ENCODE measurements at regions not wholly inside any gene's neighbourhood (a gene's known extent, or its start where the extent isn't known, plus 50 kb on each side); places are given as distances from the start of the nearest gene placed in this dataset.

- ATAC-seq, result no peak
These were observed 51.0 kb downstream of the FAT4 start for GRCh38 chr4:125365731-125366130.

GRCh38 chr4:125368146-125368545 lies 53.4 kb downstream of the FAT4 start:
- no peak for DNase-seq
- no peak for ATAC-seq

More at GRCh38 chr4:125365731-125366130, 51.0 kb downstream of the FAT4 start:
- DNase-seq, result no peak

GRCh38 chr4:125368671-125369081 lies 53.9 kb downstream of the FAT4 start:
- ATAC-seq (no peak), DNase-seq (no peak)

- no peak for DNase-seq
- ATAC-seq, result no peak
These were observed 54.3 kb downstream of the FAT4 start for GRCh38 chr4:125369098-125369497.

- no peak for ATAC-seq
- no peak for DNase-seq
These were observed 55.7 kb downstream of the FAT4 start for GRCh38 chr4:125370478-125370877.

GRCh38 chr4:125382995-125383394 lies 68.2 kb downstream of the FAT4 start:
- no peak for DNase-seq
- ATAC-seq, result no peak

- DNase-seq, result no peak
- no peak for ATAC-seq
These were observed 73.0 kb downstream of the FAT4 start for GRCh38 chr4:125387770-125388169.

GRCh38 chr4:125388613-125389012 lies 73.9 kb downstream of the FAT4 start:
- DNase-seq, result no peak
- no peak for ATAC-seq

GRCh38 chr4:125389713-125390112 lies 75.0 kb downstream of the FAT4 start:
- DNase-seq, result no peak
- no peak for ATAC-seq

- no peak for ATAC-seq
- DNase-seq, result no peak
These were observed 75.4 kb downstream of the FAT4 start for GRCh38 chr4:125390126-125390525.

GRCh38 chr4:125390727-125391126 lies 76.0 kb downstream of the FAT4 start:
- no peak for DNase-seq
- ATAC-seq, result no peak

GRCh38 chr4:125392694-125393093 lies 77.9 kb downstream of the FAT4 start:
- DNase-seq (no peak), ATAC-seq (no peak)

- DNase-seq, result no peak
- ATAC-seq, result no peak
These were observed 79.1 kb downstream of the FAT4 start for GRCh38 chr4:125393825-125394224.

GRCh38 chr4:125397226-125397625 lies 82.5 kb downstream of the FAT4 start:
- DNase-seq, result no peak
- no peak for ATAC-seq

GRCh38 chr4:125398263-125399002 lies 83.7 kb downstream of the FAT4 start:
- ATAC-seq, result no peak
- DNase-seq, result no peak

GRCh38 chr4:125400756-125401155 lies 86.0 kb downstream of the FAT4 start:
- DNase-seq, result no peak
- ATAC-seq, result no peak

GRCh38 chr4:125401784-125402183 lies 87.0 kb downstream of the FAT4 start:
- ATAC-seq, result no peak
- no peak for DNase-seq

GRCh38 chr4:125420526-125420925 lies 105.8 kb downstream of the FAT4 start:
- DNase-seq (no peak), ATAC-seq (no peak)

GRCh38 chr4:125421547-125421946 lies 106.8 kb downstream of the FAT4 start:
- no peak for ATAC-seq
- DNase-seq, result no peak

- DNase-seq (no peak), ATAC-seq (no peak)
These were observed 108.4 kb downstream of the FAT4 start for GRCh38 chr4:125423124-125423523.

- DNase-seq (no peak), ATAC-seq (no peak)
These were observed 114.1 kb downstream of the FAT4 start for GRCh38 chr4:125428832-125429231.

- no peak for DNase-seq
- no peak for ATAC-seq
These were observed 115.3 kb downstream of the FAT4 start for GRCh38 chr4:125430086-125430485.

- no peak for ATAC-seq
- no peak for DNase-seq
These were observed 117.3 kb downstream of the FAT4 start for GRCh38 chr4:125432078-125432477.

GRCh38 chr4:125433453-125433852 lies 118.7 kb downstream of the FAT4 start:
- ATAC-seq, result no peak
- no peak for DNase-seq

- no peak for ATAC-seq
- DNase-seq, result no peak
These were observed 119.4 kb downstream of the FAT4 start for GRCh38 chr4:125434136-125434535.
